Retinal pigment epithelial cell (primary cell): ENCODE measurements at regions not wholly inside any gene's neighbourhood (a gene's known extent, or its start where the extent isn't known, plus 50 kb on each side); places are given as distances from the start of the nearest gene placed in this dataset.

Experiments
- DNase-seq: peaks from one replicate; pipeline ENCODE4 v3.0.0-alpha.2; 2010; ENCODE audit warnings: low read depth
- H3K4me3 ChIP-seq: 2 replicates; pipeline ENCODE4 v1.5.1; 2011; ENCODE audit warnings: mild to moderate bottlenecking, low read length, control low read depth, moderate library complexity
- TF ChIP-seq, protein P1 (sequence below): conservative IDR thresholded peaks from 2 replicates; pipeline ENCODE4 v1.5.1; 2011; ENCODE audit warnings: low read depth, low read length, control low read depth, inconsistent platforms

DNA sequence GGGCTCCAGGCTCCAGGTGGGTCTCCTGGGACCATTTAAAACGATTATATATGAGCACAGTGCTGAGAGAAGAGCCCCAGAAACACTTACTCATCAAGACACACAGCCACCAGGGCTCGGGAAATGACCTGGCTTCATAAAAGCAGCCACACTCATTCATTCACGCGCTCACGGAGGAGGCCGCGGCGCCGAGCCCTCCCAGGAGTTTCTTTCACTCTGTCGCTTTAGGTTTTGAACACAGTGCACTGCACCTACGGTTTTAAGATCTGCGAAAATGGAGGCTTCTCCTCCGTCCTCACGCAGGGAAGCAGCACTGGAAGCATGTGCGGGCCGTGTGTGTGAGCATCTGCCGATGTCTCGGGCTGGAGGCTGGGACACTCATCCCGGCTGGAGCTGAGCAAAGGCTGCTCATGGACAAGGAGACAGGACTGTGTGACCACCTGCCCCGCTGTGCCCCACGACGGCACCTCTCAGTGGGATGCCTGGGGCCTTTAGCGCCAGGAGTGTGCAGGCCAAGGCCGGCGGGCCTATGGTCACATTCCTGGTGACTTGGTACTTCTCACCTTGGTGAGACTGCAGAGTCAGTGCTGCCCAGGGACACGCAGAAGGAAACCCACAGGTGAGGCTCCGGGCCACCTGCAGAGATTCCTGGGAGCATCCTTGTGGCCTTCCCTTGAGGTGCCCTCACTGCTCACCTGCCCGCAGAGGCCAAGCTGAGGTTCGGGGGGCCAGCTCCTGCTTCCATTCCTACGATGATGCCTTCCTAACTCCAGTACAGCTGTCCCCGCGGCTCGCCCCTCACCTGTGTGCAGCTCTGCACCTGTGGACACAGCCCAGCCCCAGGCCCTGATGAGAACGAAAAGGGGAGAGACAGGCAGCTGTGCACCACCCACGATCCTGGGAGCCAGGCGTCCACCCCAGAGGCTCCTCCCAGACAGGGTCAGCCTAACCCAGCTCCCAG, 872.0 kb downstream of the BRD1 start:
- DNase-seq, result no peak
- TF ChIP-seq, protein P1, sequence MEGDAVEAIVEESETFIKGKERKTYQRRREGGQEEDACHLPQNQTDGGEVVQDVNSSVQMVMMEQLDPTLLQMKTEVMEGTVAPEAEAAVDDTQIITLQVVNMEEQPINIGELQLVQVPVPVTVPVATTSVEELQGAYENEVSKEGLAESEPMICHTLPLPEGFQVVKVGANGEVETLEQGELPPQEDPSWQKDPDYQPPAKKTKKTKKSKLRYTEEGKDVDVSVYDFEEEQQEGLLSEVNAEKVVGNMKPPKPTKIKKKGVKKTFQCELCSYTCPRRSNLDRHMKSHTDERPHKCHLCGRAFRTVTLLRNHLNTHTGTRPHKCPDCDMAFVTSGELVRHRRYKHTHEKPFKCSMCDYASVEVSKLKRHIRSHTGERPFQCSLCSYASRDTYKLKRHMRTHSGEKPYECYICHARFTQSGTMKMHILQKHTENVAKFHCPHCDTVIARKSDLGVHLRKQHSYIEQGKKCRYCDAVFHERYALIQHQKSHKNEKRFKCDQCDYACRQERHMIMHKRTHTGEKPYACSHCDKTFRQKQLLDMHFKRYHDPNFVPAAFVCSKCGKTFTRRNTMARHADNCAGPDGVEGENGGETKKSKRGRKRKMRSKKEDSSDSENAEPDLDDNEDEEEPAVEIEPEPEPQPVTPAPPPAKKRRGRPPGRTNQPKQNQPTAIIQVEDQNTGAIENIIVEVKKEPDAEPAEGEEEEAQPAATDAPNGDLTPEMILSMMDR, result no peak
- H3K4me3 ChIP-seq, result no peak overlapping the region

DNA sequence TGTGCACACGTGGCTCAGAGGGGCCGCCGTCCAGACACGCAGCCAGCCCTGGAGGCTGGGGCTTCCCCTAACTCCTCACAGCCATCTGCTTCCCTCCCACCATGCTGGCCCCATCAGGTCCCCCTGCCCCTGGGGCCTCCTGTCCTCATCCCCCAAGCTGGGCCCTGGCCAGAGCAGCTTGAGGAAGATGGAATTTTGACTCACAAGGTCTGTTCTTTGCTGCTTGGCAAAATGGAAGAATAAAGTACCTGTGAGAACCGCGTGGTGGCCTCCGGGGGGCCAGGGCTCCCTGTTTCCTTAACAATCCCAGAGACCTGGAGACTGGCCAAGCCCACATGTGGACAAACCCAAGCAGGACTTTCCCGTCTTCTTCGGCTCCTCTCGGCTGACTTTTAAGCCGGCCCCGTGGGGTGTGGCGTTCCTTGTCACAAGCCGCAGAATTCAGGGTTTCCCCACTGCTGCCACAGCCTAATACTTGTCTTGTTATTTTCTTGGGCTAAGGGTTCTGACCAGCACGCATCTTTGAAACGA, 872.8 kb downstream of the BRD1 start:
- TF ChIP-seq, protein P1, result no peak
- DNase-seq, result no peak
- no peak overlapping the region for H3K4me3 ChIP-seq

DNA sequence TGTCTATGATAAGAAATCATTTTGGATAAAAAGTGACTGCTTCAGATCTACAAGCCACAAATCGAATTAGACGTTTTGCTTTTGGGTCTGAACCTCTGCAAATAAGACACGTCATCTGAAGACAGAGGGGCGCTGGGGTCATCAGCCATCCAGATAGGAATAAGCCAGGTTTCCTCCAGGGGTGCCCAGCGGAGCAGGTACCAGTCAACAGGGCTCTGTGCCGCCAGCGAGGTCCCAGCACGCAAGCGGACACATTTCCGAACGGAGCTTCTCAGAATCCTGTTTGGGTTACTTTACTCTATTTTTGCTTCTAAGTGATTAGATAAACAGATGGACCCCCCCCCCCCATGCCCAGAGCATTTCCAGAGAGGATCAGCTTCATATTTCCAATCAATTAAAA, 873.8 kb downstream of the BRD1 start:
- TF ChIP-seq, protein P1, result no peak
- H3K4me3 ChIP-seq, result no peak overlapping the region
- no peak for DNase-seq

DNA sequence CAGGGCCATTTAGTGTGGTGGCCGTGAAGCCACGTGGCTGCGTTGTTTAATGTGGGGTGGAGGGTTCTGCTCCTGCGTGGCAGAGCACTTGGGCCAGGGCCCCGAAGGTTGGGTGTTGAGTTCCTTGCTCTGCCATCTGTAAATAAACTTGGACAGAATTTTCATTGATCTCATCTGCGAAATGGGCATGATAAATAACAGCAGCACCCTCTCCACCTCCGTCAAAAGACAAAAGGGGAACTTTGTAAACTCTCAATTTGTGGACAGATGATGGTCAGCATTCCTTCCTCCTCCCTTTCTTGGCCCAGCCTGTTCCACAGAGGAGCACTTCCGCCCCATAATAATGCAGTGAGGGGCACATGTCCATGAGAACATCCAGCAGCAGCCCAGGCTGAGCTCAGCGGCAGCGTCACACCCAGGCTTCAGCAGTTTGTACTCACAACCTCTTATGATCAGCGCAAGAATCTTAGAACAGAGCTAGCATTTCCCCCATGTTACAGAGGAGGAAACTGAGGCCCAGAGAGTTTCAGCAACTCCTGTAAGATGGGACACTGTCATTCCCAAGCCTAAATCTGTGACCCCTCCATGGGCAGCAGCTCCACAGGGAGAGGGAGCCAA, 874.5 kb downstream of the BRD1 start:
- no peak for DNase-seq
- no peak overlapping the region for H3K4me3 ChIP-seq
- TF ChIP-seq, protein P1, result no peak

DNA sequence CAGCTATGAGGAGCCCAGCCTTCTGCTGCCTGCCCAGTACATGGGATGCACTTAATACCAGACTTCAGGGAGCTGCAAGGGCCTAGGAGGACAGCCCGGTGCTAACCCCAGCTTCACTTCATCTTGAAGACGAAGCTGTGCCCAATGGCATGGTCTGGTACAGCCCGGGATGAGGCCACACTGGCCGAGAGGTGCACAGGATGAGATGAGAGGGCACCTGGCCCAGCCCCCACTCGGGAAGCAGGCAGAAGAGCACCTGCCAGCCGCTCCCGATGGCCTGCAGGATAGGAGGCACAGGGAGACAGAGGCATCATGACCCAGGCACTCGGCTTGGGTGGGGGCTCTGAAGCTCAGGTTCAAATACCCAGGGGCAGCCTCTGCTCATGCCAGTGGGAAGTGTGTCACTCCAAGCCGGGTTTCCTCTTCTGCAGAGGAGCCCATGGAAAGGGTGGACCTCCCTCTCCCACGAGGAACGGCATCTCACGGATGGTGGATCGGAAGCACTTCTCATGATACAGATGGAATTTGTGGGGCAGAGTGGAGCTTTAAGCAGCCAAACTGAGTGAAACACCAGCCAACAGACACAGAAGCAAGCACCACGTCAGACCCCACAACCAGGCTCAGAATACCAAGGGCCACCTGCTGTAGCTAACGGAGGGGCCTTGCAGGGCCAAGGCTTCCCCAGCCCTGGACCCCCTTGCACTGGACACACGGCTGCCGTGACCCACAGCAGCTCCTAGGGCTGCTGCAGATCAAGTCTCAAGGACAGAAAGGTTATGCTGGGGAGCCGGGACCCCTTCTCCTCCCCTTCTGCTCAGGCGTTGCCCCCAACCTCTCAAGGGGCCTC, 875.2 kb downstream of the BRD1 start:
- DNase-seq, result no peak

DNA sequence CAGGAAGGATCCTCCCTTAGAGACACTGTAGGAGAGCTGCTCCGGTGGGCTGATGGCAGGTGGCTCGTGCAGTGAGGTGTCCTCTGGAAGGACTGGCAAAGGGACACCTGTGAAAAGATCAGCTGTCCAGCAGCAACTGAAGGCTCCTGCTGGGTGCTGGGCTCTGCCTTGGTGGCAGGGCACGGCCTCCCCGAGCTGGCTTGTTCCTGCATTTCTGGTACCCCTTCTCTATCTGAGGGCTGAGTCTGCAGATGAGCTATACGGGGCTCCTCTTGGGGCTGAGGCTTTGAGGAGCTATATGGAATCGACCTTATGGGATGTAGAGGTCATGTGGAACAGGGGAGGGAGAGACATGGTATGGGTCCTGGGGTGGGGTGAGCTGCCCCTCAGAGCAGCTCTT, 875.8 kb downstream of the BRD1 start:
- DNase-seq, result no peak
- H3K4me3 ChIP-seq, result no peak overlapping the region
- TF ChIP-seq, protein P1, result no peak

More for the DNA sequence above, 875.2 kb downstream of the BRD1 start:
- H3K4me3 ChIP-seq, result no peak overlapping the region
- TF ChIP-seq, protein P1, result no peak
